ENCODE measurements at regions not wholly inside any gene's neighbourhood (a gene's known extent, or its start where the extent isn't known, plus 50 kb on each side); places are given as distances from the start of the nearest gene placed in this dataset.

DNA sequence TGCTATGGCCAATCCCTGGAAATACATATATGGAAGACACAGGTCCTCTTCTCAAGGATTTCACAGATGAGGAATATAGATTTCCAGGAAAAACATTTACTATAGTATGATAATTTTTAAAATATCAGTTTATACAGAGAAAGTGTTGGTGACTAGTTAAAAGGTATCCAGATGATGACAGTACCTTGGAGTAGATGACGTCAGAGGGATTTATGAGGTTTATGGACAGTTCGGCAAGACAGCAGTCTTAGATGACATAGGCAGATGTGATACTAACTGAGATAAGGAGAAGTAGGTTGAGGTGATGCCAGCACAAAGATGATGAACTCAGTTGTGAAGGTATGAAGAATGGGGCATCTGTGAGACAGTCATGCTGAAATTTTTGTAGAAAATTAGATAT is 750.3 kb downstream of the PRELID2 start:
- no peak for ATAC-seq
- TF ChIP-seq OSR1 (CRISPR knock-in tag; IDR thresholded peaks at IDR 0.05), result no peak
- TF ChIP-seq, protein P1, sequence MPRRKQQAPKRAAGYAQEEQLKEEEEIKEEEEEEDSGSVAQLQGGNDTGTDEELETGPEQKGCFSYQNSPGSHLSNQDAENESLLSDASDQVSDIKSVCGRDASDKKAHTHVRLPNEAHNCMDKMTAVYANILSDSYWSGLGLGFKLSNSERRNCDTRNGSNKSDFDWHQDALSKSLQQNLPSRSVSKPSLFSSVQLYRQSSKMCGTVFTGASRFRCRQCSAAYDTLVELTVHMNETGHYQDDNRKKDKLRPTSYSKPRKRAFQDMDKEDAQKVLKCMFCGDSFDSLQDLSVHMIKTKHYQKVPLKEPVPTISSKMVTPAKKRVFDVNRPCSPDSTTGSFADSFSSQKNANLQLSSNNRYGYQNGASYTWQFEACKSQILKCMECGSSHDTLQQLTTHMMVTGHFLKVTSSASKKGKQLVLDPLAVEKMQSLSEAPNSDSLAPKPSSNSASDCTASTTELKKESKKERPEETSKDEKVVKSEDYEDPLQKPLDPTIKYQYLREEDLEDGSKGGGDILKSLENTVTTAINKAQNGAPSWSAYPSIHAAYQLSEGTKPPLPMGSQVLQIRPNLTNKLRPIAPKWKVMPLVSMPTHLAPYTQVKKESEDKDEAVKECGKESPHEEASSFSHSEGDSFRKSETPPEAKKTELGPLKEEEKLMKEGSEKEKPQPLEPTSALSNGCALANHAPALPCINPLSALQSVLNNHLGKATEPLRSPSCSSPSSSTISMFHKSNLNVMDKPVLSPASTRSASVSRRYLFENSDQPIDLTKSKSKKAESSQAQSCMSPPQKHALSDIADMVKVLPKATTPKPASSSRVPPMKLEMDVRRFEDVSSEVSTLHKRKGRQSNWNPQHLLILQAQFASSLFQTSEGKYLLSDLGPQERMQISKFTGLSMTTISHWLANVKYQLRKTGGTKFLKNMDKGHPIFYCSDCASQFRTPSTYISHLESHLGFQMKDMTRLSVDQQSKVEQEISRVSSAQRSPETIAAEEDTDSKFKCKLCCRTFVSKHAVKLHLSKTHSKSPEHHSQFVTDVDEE (CRISPR knock-in tag; IDR thresholded peaks at IDR 0.05), result no peak
- TF ChIP-seq, protein P2, sequence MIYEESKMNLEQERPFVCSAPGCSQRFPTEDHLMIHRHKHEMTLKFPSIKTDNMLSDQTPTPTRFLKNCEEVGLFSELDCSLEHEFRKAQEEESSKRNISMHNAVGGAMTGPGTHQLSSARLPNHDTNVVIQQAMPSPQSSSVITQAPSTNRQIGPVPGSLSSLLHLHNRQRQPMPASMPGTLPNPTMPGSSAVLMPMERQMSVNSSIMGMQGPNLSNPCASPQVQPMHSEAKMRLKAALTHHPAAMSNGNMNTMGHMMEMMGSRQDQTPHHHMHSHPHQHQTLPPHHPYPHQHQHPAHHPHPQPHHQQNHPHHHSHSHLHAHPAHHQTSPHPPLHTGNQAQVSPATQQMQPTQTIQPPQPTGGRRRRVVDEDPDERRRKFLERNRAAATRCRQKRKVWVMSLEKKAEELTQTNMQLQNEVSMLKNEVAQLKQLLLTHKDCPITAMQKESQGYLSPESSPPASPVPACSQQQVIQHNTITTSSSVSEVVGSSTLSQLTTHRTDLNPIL (CRISPR knock-in tag; IDR thresholded peaks at IDR 0.05; ENCODE audit: low read depth), result no peak

DNA sequence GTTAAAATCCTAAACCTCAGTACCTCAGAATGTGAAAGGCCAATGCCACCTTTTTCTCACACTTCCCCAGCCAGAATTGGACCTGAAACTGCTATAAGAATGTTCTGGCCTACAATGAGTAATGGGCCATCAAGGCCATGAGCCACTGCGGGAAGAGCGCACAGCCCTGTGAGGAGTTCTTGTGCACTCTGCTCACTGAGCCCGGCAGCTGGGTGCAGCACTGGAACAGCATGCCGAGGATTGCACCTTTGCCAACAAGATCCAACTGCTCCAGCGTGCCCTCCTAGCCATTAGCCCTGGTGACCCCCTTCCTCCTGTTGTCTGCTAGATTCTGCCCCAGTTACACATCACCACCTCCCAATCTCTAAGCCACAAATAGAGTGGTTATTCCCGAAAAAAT is 758.1 kb downstream of the PRELID2 start:
- no peak for ATAC-seq
- TF ChIP-seq ZC3H10 (CRISPR knock-in tag; IDR thresholded peaks at IDR 0.05), result no peak
- no peak for TF ChIP-seq ZNF565 (CRISPR knock-in tag; conservative IDR thresholded peaks at IDR 0.05; ENCODE audit: low read depth)
- TF ChIP-seq, protein P2 (CRISPR knock-in tag; IDR thresholded peaks at IDR 0.05; ENCODE audit: low read depth), result no peak
- no peak for TF ChIP-seq ZFP30 (CRISPR knock-in tag; IDR thresholded peaks at IDR 0.05)
- TF ChIP-seq TCF4 (CRISPR knock-in tag; IDR thresholded peaks at IDR 0.05; ENCODE audit: borderline replicate concordance), result no peak
- TF ChIP-seq SNAI2 (CRISPR knock-in tag; IDR thresholded peaks at IDR 0.05), result no peak
- TF ChIP-seq ZNF70 (CRISPR knock-in tag; IDR thresholded peaks at IDR 0.05), result no peak

DNA sequence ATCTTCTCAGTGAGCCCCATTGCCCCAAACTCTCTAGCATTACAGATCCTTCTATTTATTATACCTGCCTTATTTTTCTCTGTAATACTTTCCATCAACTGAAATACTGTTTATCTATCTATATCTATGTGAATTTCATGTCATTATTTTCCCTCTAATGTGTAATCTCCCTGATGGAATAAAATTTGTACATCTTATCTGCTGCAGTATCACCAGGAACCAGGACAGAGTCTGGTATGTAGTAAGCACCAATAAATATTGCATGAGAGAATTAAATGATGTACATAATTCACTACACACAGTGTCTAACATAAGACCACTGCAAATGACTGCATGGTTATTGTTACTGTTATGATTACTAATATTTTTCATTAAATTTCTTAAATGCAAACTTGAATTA is 759.1 kb downstream of the PRELID2 start:
- ATAC-seq, result no peak
- TF ChIP-seq BACH2 (CRISPR knock-in tag; IDR thresholded peaks at IDR 0.05; ENCODE audit: borderline replicate concordance) (no peak), TCF4 (CRISPR knock-in tag; IDR thresholded peaks at IDR 0.05; ENCODE audit: borderline replicate concordance) (peak; percentile 64; the same call in 1 of the 2 replicates)

DNA sequence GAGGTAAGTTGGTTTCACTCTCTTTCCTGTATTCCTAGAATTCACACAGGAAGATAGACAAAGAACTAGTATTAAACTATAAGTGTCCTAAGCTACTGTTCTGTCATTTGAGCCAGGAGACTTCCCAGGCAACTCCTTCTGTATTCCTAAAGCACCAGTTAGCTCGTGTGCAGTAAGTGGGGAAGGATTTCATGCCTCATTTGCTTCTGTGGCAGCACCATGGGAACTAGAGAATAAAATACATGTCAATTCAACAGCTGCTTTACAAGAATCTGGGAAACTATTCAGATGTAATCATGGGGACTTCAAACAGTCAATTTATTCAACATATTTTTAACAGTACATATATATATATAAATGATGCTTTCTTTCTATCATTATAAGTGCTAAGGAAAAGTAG is 762.3 kb downstream of the PRELID2 start:
- TF ChIP-seq SNAI2 (CRISPR knock-in tag; IDR thresholded peaks at IDR 0.05), result no peak
- TF ChIP-seq, protein P3, sequence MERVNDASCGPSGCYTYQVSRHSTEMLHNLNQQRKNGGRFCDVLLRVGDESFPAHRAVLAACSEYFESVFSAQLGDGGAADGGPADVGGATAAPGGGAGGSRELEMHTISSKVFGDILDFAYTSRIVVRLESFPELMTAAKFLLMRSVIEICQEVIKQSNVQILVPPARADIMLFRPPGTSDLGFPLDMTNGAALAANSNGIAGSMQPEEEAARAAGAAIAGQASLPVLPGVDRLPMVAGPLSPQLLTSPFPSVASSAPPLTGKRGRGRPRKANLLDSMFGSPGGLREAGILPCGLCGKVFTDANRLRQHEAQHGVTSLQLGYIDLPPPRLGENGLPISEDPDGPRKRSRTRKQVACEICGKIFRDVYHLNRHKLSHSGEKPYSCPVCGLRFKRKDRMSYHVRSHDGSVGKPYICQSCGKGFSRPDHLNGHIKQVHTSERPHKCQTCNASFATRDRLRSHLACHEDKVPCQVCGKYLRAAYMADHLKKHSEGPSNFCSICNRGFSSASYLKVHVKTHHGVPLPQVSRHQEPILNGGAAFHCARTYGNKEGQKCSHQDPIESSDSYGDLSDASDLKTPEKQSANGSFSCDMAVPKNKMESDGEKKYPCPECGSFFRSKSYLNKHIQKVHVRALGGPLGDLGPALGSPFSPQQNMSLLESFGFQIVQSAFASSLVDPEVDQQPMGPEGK (CRISPR knock-in tag; IDR thresholded peaks at IDR 0.05; ENCODE audit: borderline replicate concordance), result no peak
- TF ChIP-seq, protein P4, sequence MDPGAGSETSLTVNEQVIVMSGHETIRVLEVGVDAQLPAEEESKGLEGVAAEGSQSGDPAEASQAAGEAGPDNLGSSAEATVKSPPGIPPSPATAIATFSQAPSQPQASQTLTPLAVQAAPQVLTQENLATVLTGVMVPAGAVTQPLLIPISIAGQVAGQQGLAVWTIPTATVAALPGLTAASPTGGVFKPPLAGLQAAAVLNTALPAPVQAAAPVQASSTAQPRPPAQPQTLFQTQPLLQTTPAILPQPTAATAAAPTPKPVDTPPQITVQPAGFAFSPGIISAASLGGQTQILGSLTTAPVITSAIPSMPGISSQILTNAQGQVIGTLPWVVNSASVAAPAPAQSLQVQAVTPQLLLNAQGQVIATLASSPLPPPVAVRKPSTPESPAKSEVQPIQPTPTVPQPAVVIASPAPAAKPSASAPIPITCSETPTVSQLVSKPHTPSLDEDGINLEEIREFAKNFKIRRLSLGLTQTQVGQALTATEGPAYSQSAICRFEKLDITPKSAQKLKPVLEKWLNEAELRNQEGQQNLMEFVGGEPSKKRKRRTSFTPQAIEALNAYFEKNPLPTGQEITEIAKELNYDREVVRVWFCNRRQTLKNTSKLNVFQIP (CRISPR knock-in tag; IDR thresholded peaks at IDR 0.05; ENCODE audit: borderline replicate concordance, low read depth), result no peak
- no peak for TF ChIP-seq RARB (CRISPR knock-in tag; IDR thresholded peaks at IDR 0.05)
- no peak for TF ChIP-seq PPARA (CRISPR knock-in tag; IDR thresholded peaks at IDR 0.05; ENCODE audit: borderline replicate concordance)
- no peak for TF ChIP-seq OSR1 (CRISPR knock-in tag; IDR thresholded peaks at IDR 0.05)
- TF ChIP-seq CSDC2 (CRISPR knock-in tag; IDR thresholded peaks at IDR 0.05), result no peak
- TF ChIP-seq ZFP30 (CRISPR knock-in tag; IDR thresholded peaks at IDR 0.05), result no peak
- TF ChIP-seq, protein P1 (CRISPR knock-in tag; IDR thresholded peaks at IDR 0.05), result no peak
- TF ChIP-seq TCF4 (CRISPR knock-in tag; IDR thresholded peaks at IDR 0.05; ENCODE audit: borderline replicate concordance), result no peak
- TF ChIP-seq TOX (CRISPR knock-in tag; IDR thresholded peaks at IDR 0.05; ENCODE audit: borderline replicate concordance), result no peak
- ATAC-seq, result no peak
